NT2/D1 (cell line): ENCODE measurements at regions not wholly inside any gene's neighbourhood (a gene's known extent, or its start where the extent isn't known, plus 50 kb on each side); places are given as distances from the start of the nearest gene placed in this dataset.

Experiments used
- SUZ12 ChIP-seq: IDR thresholded peaks from 2 replicates; pipeline ENCODE4 v1.6.1; 2011; ENCODE audit not compliant: insufficient read length, insufficient read depth; ENCODE audit errors: extremely low read depth
- ZNF274 ChIP-seq: IDR thresholded peaks from 2 replicates; pipeline ENCODE4 v1.6.1; 2011; ENCODE audit warnings: mild to moderate bottlenecking, low read depth, low read length

- TF ChIP-seq SUZ12 (no peak), ZNF274 (no peak)
These were observed 170.5 kb upstream of the TBL1XR1 start for GRCh38 chr3:177367788-177368187.
